ENCODE measurements at regions not wholly inside any gene's neighbourhood (a gene's known extent, or its start where the extent isn't known, plus 50 kb on each side); places are given as distances from the start of the nearest gene placed in this dataset.
"Not testable (repeated sequence)": the region's sequence is repeated elsewhere in the genome, so short reads cannot be mapped to it uniquely, and the experiment has no call there.

DNA sequence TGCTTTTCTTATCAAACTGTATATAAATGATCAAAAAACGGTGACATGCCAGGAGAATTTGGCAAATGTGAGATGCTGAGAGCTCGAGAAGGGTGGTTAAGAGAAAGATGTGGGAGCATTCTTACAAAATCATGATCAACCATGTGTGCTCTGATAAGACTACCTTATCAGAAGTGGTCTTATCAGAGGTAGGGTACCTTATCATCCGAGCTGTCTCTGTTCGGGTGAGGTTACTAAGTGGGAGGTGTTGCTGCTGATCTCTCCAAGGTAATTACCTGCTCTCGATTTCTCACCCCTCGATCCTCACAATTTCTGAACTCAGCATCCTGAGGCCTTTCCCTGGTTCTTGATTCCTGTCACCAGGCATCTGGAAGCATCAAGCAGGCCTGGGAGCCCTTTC lies 813.0 kb upstream of the ID2 start:
- H3K4me3 ChIP-seq (replicated peaks in 1 of 3) = no peak overlapping the region
- H3K27me3 ChIP-seq = no peaks in the 10 kb centered on the region
- 76 to 78% methylated on average over 6 of the region's 6 CpGs for WGBS, 2 donors
- intact Hi-C loops (cut with DNase I) = no loop called here
- no peaks in the 10 kb centered on the region for H3K4me1 ChIP-seq
- no peaks in the 10 kb centered on the region for H3K36me3 ChIP-seq
- no peaks in the 10 kb centered on the region for H3K9me3 ChIP-seq
- TF ChIP-seq POLR2A (IDR thresholded peaks at IDR 0.05) = no peak
- TF ChIP-seq, protein P1, sequence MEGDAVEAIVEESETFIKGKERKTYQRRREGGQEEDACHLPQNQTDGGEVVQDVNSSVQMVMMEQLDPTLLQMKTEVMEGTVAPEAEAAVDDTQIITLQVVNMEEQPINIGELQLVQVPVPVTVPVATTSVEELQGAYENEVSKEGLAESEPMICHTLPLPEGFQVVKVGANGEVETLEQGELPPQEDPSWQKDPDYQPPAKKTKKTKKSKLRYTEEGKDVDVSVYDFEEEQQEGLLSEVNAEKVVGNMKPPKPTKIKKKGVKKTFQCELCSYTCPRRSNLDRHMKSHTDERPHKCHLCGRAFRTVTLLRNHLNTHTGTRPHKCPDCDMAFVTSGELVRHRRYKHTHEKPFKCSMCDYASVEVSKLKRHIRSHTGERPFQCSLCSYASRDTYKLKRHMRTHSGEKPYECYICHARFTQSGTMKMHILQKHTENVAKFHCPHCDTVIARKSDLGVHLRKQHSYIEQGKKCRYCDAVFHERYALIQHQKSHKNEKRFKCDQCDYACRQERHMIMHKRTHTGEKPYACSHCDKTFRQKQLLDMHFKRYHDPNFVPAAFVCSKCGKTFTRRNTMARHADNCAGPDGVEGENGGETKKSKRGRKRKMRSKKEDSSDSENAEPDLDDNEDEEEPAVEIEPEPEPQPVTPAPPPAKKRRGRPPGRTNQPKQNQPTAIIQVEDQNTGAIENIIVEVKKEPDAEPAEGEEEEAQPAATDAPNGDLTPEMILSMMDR (IDR thresholded peaks at IDR 0.05) = no peak
- no peak for DNase-seq
- no peak overlapping the region for H3K27ac ChIP-seq

DNA sequence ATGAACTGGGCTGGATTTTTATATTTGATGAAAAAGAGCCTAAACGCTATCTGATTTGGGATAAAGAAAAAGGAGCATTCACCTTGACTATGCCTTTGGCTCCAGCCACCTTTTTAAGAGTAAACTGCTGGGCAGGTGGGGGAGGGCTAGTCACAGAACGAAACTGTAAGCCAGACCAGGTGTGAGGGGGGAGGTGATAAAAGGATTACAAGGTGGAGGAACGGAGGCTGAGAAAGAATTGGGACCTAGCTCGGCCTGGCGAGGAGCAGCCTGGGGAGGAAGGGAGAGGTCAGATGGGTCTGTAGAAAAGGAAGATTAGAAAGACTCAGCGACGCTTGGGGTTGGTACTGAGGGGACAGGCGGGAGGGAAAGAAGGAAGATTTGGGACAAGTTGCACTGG lies 805.4 kb upstream of the ID2 start:
- H3K4me1 ChIP-seq = peaks cover 19 to 21% of the 10 kb centered on the region in 2 donors
- DNase-seq; H3K27me3 ChIP-seq; intact Hi-C loops (cut with DNase I); H3K9me3 ChIP-seq; H3K4me3 ChIP-seq (replicated peaks in 1 of 3); H3K27ac ChIP-seq; H3K36me3 ChIP-seq: not testable (repeated sequence)
- WGBS, 2 donors = 92 to 93% methylated on average over 8 of the region's 8 CpGs

DNA sequence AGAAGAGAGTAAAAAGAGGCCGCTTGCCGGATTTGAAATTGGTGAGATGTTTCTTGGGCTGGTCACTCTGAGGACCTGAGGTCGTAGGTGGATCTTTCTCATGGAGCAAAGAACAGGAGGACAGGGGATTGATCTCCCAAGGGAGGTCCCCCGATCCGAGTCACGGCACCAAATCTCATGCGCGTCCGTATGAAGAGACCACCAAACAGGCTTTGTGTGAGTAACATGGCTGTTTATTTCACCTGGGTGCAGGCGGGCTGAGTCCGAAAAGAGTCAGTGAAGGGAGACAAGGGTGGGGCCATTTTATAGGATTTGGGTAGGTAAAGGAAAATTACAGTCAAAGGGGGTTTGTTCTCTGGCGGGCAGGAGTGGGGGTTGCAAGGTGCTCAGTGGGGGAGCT lies 803.6 kb upstream of the ID2 start:
- H3K36me3 ChIP-seq; H3K4me3 ChIP-seq (replicated peaks in 1 of 3); H3K27me3 ChIP-seq; DNase-seq; H3K9me3 ChIP-seq; intact Hi-C loops (cut with DNase I); H3K27ac ChIP-seq: not testable (repeated sequence)
- 90 to 93% methylated on average over 9 to 10 of the region's 12 CpGs for WGBS, 2 donors
- H3K4me1 ChIP-seq = peaks cover 20 to 21% of the 10 kb centered on the region in 2 donors

DNA sequence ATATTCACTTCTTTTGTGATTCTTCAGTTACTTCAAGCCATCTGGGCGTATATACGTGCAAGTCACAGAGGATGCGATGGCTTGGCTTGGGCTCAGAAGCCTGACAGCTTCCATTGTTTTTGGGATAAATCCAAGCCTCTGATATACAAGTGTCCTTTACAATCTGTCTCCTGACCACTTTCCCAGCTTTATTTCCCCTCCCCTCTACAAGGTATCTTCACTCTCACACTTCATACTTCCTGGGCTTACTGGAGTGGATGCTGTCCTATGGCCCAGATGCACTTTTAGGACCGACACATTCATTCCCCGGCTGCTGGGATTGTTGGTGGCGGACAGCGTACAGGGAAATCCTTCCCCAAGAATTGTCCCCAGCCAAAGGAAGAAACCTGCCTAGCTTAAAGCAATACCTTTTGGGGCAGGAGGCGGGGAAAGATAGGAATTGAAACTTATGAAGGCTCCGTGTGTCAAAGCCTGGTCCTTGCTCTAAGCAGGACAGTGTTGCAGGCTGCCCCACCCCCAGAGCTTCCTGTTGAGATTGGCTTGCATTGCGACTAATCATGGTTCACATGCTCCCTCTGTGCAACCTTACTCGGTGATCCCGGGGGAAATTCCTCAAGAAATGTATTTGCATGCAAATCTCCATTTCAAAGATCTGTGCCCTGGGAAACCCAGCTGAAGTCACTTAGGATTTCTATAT lies 802.9 kb upstream of the ID2 start:
- TF ChIP-seq, protein P1 (IDR thresholded peaks at IDR 0.05) = no peak
- TF ChIP-seq POLR2A (IDR thresholded peaks at IDR 0.05) = no peak
- no peaks in the 10 kb centered on the region for H3K36me3 ChIP-seq
- no peak overlapping the region for H3K27ac ChIP-seq
- WGBS, 2 donors = 79% methylated on average over 12 of the region's 12 CpGs
- no peaks in the 10 kb centered on the region for H3K9me3 ChIP-seq
- intact Hi-C loops (cut with DNase I) = no loop called here
- DNase-seq = no peak
- no peaks in the 10 kb centered on the region for H3K27me3 ChIP-seq
- H3K4me3 ChIP-seq (replicated peaks in 1 of 3) = no peak overlapping the region
- peaks cover 20 to 21% of the 10 kb centered on the region in 2 donors for H3K4me1 ChIP-seq

DNA sequence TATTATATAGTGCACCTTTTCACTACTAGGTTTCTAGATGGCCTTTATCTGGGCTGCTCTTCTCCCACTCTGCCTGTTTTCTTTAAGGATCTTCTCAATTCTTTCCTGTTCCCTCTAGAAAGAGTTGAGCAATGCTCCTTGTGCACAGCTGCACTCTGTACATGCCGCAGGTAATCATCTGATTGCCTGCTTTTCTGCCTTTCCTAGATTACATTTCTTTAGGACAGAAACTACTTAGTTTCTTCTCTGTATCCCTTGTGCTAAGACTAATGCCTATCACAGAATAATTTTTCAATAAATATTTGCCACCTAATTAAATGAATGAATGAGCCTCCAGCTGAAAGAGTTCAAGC lies 802.4 kb upstream of the ID2 start:
- 93 to 95% methylated on average over 1 of the region's 1 CpG for WGBS, 2 donors
- H3K9me3 ChIP-seq = no peaks in the 10 kb centered on the region
- no peak for TF ChIP-seq POLR2A (IDR thresholded peaks at IDR 0.05)
- TF ChIP-seq, protein P1 (IDR thresholded peaks at IDR 0.05) = no peak
- no peaks in the 10 kb centered on the region for H3K36me3 ChIP-seq
- H3K27ac ChIP-seq = no peak overlapping the region
- intact Hi-C loops (cut with DNase I) = no loop called here
- H3K4me1 ChIP-seq = peaks cover 21 to 23% of the 10 kb centered on the region in 2 donors
- DNase-seq = no peak
- H3K27me3 ChIP-seq = no peaks in the 10 kb centered on the region
- H3K4me3 ChIP-seq (replicated peaks in 1 of 3) = no peak overlapping the region

DNA sequence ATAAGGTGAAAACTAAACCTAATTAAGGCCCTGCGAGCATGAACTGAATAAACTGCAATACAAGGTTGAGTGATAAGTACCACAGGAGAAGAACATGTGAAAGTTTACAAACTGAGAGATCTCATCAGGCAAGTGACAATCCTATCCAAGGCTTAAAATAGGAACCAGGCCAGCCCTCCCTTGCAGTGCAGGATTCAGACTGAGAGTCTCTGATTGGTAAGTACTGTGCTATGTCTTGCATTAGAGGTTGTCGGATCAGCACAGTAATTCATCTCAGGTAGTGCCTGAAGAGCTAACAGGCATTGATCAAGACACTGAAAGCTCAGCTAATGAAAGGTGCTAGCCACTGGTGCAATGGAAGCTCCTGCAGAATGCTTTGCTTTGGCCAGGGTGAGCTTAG lies 801.7 kb upstream of the ID2 start:
- Histone ChIP-seq H3K36me3 (no peaks in the 10 kb centered on the region), H3K27ac (peak overlapping the region in 2 of 3 donors; percentile 25 to 68), H3K9me3 (no peaks in the 10 kb centered on the region), H3K4me1 (peaks cover 21 to 27% of the 10 kb centered on the region in 2 donors), H3K4me3 (replicated peaks in 1 of 3) (no peak overlapping the region), H3K27me3 (no peaks in the 10 kb centered on the region)
- WGBS, 2 donors = 31 to 51% methylated on average over 2 of the region's 2 CpGs
- intact Hi-C loops (cut with DNase I) = no loop called here
- TF ChIP-seq, protein P1 (IDR thresholded peaks at IDR 0.05) = no peak
- no peak for TF ChIP-seq POLR2A (IDR thresholded peaks at IDR 0.05)
- peak; percentile 39 to 53 for DNase-seq
